Activated naive CD4-positive, alpha-beta T cell treated with anti-CD3 and anti-CD28 coated beads, Interleukin-2, amount 10 ng/mL, durations not matched to agents 7 days and 5 days (primary cell): ENCODE measurements at regions not wholly inside any gene's neighbourhood (a gene's known extent, or its start where the extent isn't known, plus 50 kb on each side); places are given as distances from the start of the nearest gene placed in this dataset.

Source experiments
- CTCF ChIA-PET: fragments of 350-600 bp; sonication (Branson Sonifier 250); formaldehyde crosslinking; loops from one replicate; lab custom pipeline; 2021; ENCODE audit warnings: antibody characterized with exemption; lab: Charles Lee
- DNase-seq: peaks from one replicate; pipeline ENCODE4 v3.0.0-alpha.2; 2020
- H3K27ac Mint-ChIP-seq: one replicate; pipeline ENCODE4 v1.8.0; 2021; ENCODE audit warnings: mild to moderate bottlenecking, moderate library complexity, mixed read lengths
- H3K27me3 Mint-ChIP-seq: one replicate; pipeline ENCODE4 v1.8.0; 2021; ENCODE audit warnings: mild to moderate bottlenecking, mixed read lengths
- H3K36me3 Mint-ChIP-seq: one replicate; pipeline ENCODE4 v1.8.0; 2021; ENCODE audit warnings: mixed read lengths
- H3K4me1 Mint-ChIP-seq: one replicate; pipeline ENCODE4 v1.8.0; 2021; ENCODE audit warnings: mixed read lengths
- H3K4me3 Mint-ChIP-seq: one replicate; pipeline ENCODE4 v1.8.0; 2021; ENCODE audit warnings: mild to moderate bottlenecking, moderate library complexity, mixed read lengths
- H3K9me3 Mint-ChIP-seq: one replicate; pipeline ENCODE4 v1.8.0; 2021; ENCODE audit warnings: mixed read lengths

- Mint-ChIP-seq H3K27ac (no peak overlapping the region), H3K36me3 (no peaks in the 10 kb centered on the region), H3K4me1 (no peaks in the 10 kb centered on the region), H3K9me3 (peaks cover 1% of the 10 kb centered on the region), H3K4me3 (no peak overlapping the region), H3K27me3 (no peaks in the 10 kb centered on the region)
- CTCF ChIA-PET, result no interaction called here
- no peak for DNase-seq
Observed at GRCh38 chr10:16297069-16297468, 139.7 kb upstream of the PTER start.

- H3K9me3 Mint-ChIP-seq, result peaks cover 1% of the 10 kb centered on the region
- no peak for DNase-seq
- CTCF ChIA-PET, result no interaction called here
- H3K36me3 Mint-ChIP-seq, result no peaks in the 10 kb centered on the region
- H3K27ac Mint-ChIP-seq, result no peak overlapping the region
- no peaks in the 10 kb centered on the region for H3K27me3 Mint-ChIP-seq
- no peaks in the 10 kb centered on the region for H3K4me1 Mint-ChIP-seq
- H3K4me3 Mint-ChIP-seq, result no peak overlapping the region
Observed at GRCh38 chr10:16297642-16298041, 139.2 kb upstream of the PTER start.

GRCh38 chr10:16304311-16304710 is 132.5 kb upstream of the PTER start:
- CTCF ChIA-PET, result no interaction called here
- Mint-ChIP-seq H3K4me3 (no peak overlapping the region), H3K27me3 (no peaks in the 10 kb centered on the region), H3K4me1 (no peaks in the 10 kb centered on the region), H3K9me3 (no peaks in the 10 kb centered on the region), H3K36me3 (no peaks in the 10 kb centered on the region), H3K27ac (no peak overlapping the region)
- DNase-seq, result no peak

GRCh38 chr10:16310440-16310839 is 126.4 kb upstream of the PTER start:
- no peaks in the 10 kb centered on the region for H3K9me3 Mint-ChIP-seq

GRCh38 chr10:16314259-16314658 is 122.6 kb upstream of the PTER start:
- no peaks in the 10 kb centered on the region for H3K27me3 Mint-ChIP-seq
- no peaks in the 10 kb centered on the region for H3K36me3 Mint-ChIP-seq
- no peak overlapping the region for H3K4me3 Mint-ChIP-seq
- DNase-seq, result no peak
- CTCF ChIA-PET, result no interaction called here
- no peaks in the 10 kb centered on the region for H3K4me1 Mint-ChIP-seq
- H3K27ac Mint-ChIP-seq, result no peak overlapping the region
- H3K9me3 Mint-ChIP-seq, result no peaks in the 10 kb centered on the region

More at GRCh38 chr10:16310440-16310839, 126.4 kb upstream of the PTER start:
- no peak for DNase-seq
- H3K27me3 Mint-ChIP-seq, result no peaks in the 10 kb centered on the region
- CTCF ChIA-PET, result no interaction called here
- no peak overlapping the region for H3K27ac Mint-ChIP-seq
- H3K4me3 Mint-ChIP-seq, result no peak overlapping the region
- no peaks in the 10 kb centered on the region for H3K36me3 Mint-ChIP-seq
- H3K4me1 Mint-ChIP-seq, result no peaks in the 10 kb centered on the region

GRCh38 chr10:16316733-16317390 is 119.9 kb upstream of the PTER start:
- Mint-ChIP-seq H3K4me1 (no peaks in the 10 kb centered on the region), H3K36me3 (no peaks in the 10 kb centered on the region), H3K4me3 (no peak overlapping the region), H3K27me3 (no peaks in the 10 kb centered on the region), H3K9me3 (no peaks in the 10 kb centered on the region), H3K27ac (no peak overlapping the region)
- no peak for DNase-seq
- CTCF ChIA-PET, result no interaction called here

GRCh38 chr10:16341637-16342036 is 95.2 kb upstream of the PTER start:
- H3K4me3 Mint-ChIP-seq, result no peak overlapping the region
- no peaks in the 10 kb centered on the region for H3K4me1 Mint-ChIP-seq
- no peaks in the 10 kb centered on the region for H3K9me3 Mint-ChIP-seq
- no peaks in the 10 kb centered on the region for H3K27me3 Mint-ChIP-seq
- CTCF ChIA-PET, result no interaction called here
- H3K36me3 Mint-ChIP-seq, result no peaks in the 10 kb centered on the region
- no peak overlapping the region for H3K27ac Mint-ChIP-seq
- no peak for DNase-seq

- CTCF ChIA-PET, result no interaction called here
- no peak overlapping the region for H3K4me3 Mint-ChIP-seq
- no peaks in the 10 kb centered on the region for H3K4me1 Mint-ChIP-seq
- no peaks in the 10 kb centered on the region for H3K9me3 Mint-ChIP-seq
- no peaks in the 10 kb centered on the region for H3K36me3 Mint-ChIP-seq
- H3K27me3 Mint-ChIP-seq, result no peaks in the 10 kb centered on the region
- H3K27ac Mint-ChIP-seq, result no peak overlapping the region
- DNase-seq, result no peak
Observed at GRCh38 chr10:16348891-16349290, 87.9 kb upstream of the PTER start.

GRCh38 chr10:16352146-16352545 is 84.7 kb upstream of the PTER start:
- Mint-ChIP-seq H3K9me3 (no peaks in the 10 kb centered on the region), H3K36me3 (no peaks in the 10 kb centered on the region), H3K4me1 (no peaks in the 10 kb centered on the region), H3K27me3 (no peaks in the 10 kb centered on the region), H3K4me3 (no peak overlapping the region), H3K27ac (no peak overlapping the region)
- CTCF ChIA-PET, result no interaction called here
- DNase-seq, result no peak

- H3K4me3 Mint-ChIP-seq, result no peak overlapping the region
- H3K4me1 Mint-ChIP-seq, result no peaks in the 10 kb centered on the region
- H3K9me3 Mint-ChIP-seq, result peaks cover 4% of the 10 kb centered on the region
- CTCF ChIA-PET, result no interaction called here
- H3K27me3 Mint-ChIP-seq, result no peaks in the 10 kb centered on the region
- H3K27ac Mint-ChIP-seq, result no peak overlapping the region
- H3K36me3 Mint-ChIP-seq, result no peaks in the 10 kb centered on the region
- DNase-seq, result no peak
Observed at GRCh38 chr10:16360001-16360400, 76.8 kb upstream of the PTER start.

- Mint-ChIP-seq H3K36me3 (no peaks in the 10 kb centered on the region), H3K9me3 (peaks cover 4% of the 10 kb centered on the region), H3K4me3 (no peak overlapping the region), H3K27me3 (no peaks in the 10 kb centered on the region), H3K27ac (no peak overlapping the region), H3K4me1 (no peaks in the 10 kb centered on the region)
- CTCF ChIA-PET, result no interaction called here
- DNase-seq, result no peak
Observed at GRCh38 chr10:16360425-16360824, 76.4 kb upstream of the PTER start.

- Mint-ChIP-seq H3K4me3 (no peak overlapping the region), H3K4me1 (no peaks in the 10 kb centered on the region), H3K36me3 (no peaks in the 10 kb centered on the region), H3K27ac (no peak overlapping the region), H3K27me3 (no peaks in the 10 kb centered on the region), H3K9me3 (peaks cover 4% of the 10 kb centered on the region)
- CTCF ChIA-PET, result no interaction called here
- no peak for DNase-seq
Observed at GRCh38 chr10:16361086-16361485, 75.7 kb upstream of the PTER start.

- H3K4me1 Mint-ChIP-seq, result no peaks in the 10 kb centered on the region
- no peaks in the 10 kb centered on the region for H3K36me3 Mint-ChIP-seq
- DNase-seq, result no peak
- H3K27ac Mint-ChIP-seq, result no peak overlapping the region
- H3K27me3 Mint-ChIP-seq, result no peaks in the 10 kb centered on the region
- CTCF ChIA-PET, result no interaction called here
- no peak overlapping the region for H3K4me3 Mint-ChIP-seq
- H3K9me3 Mint-ChIP-seq, result peaks cover 4% of the 10 kb centered on the region
Observed at GRCh38 chr10:16363741-16364140, 73.1 kb upstream of the PTER start.

GRCh38 chr10:16367621-16368292 is 69.1 kb upstream of the PTER start:
- Mint-ChIP-seq H3K4me1 (no peaks in the 10 kb centered on the region), H3K27ac (no peak overlapping the region), H3K9me3 (no peaks in the 10 kb centered on the region), H3K27me3 (no peaks in the 10 kb centered on the region), H3K4me3 (no peak overlapping the region), H3K36me3 (no peaks in the 10 kb centered on the region)
- CTCF ChIA-PET, result no interaction called here
- DNase-seq, result no peak

- no peaks in the 10 kb centered on the region for H3K27me3 Mint-ChIP-seq
- H3K9me3 Mint-ChIP-seq, result no peaks in the 10 kb centered on the region
- H3K4me1 Mint-ChIP-seq, result no peaks in the 10 kb centered on the region
- CTCF ChIA-PET, result no interaction called here
- H3K27ac Mint-ChIP-seq, result no peak overlapping the region
- no peaks in the 10 kb centered on the region for H3K36me3 Mint-ChIP-seq
- no peak overlapping the region for H3K4me3 Mint-ChIP-seq
- no peak for DNase-seq
Observed at GRCh38 chr10:16381083-16381482, 55.7 kb upstream of the PTER start.
